ENCODE measurements at regions not wholly inside any gene's neighbourhood (a gene's known extent, or its start where the extent isn't known, plus 50 kb on each side); places are given as distances from the start of the nearest gene placed in this dataset.
"Not testable (repeated sequence)": the region's sequence is repeated elsewhere in the genome, so short reads cannot be mapped to it uniquely, and the experiment has no call there.

- CTCF ChIA-PET: no interaction called here
- POLR2A ChIA-PET: no interaction called here
- no peak for DNase-seq (ENCODE audit: extremely low spot score)
- no peak for TF ChIP-seq CTCF (IDR thresholded peaks at IDR 0.05; ENCODE audit: control extremely low read depth, extremely low read depth, low read depth, missing control alignments)
Observed at GRCh38 chr22:34812631-34813030, 253.3 kb upstream of the ISX start.

GRCh38 chr22:34814260-34815025 is 251.5 kb upstream of the ISX start:
- ChIA-PET CTCF (no interaction called here), POLR2A (no interaction called here)
- TF ChIP-seq CTCF (IDR thresholded peaks at IDR 0.05; ENCODE audit: control extremely low read depth, extremely low read depth, low read depth, missing control alignments): no peak

GRCh38 chr22:34829485-34829884 is 236.5 kb upstream of the ISX start:
- no peak for DNase-seq (ENCODE audit: extremely low spot score)
- CTCF ChIA-PET: no interaction called here
- TF ChIP-seq CTCF (IDR thresholded peaks at IDR 0.05; ENCODE audit: control extremely low read depth, extremely low read depth, low read depth, missing control alignments): no peak
- POLR2A ChIA-PET: no interaction called here

More at GRCh38 chr22:34814260-34815025, 251.5 kb upstream of the ISX start:
- no peak for DNase-seq (ENCODE audit: extremely low spot score)

GRCh38 chr22:34834059-34834458 is 231.9 kb upstream of the ISX start:
- ChIA-PET CTCF (no interaction called here), POLR2A (no interaction called here)
- TF ChIP-seq CTCF (IDR thresholded peaks at IDR 0.05; ENCODE audit: control extremely low read depth, extremely low read depth, low read depth, missing control alignments): no peak
- DNase-seq (ENCODE audit: extremely low spot score): no peak

- CTCF ChIA-PET; POLR2A ChIA-PET; DNase-seq (ENCODE audit: extremely low spot score): not testable (repeated sequence)
Observed at GRCh38 chr22:34834541-34834940, 231.4 kb upstream of the ISX start.

- POLR2A ChIA-PET: no interaction called here
- CTCF ChIA-PET: no interaction called here
- no peak for DNase-seq (ENCODE audit: extremely low spot score)
- no peak for TF ChIP-seq CTCF (IDR thresholded peaks at IDR 0.05; ENCODE audit: control extremely low read depth, extremely low read depth, low read depth, missing control alignments)
Observed at GRCh38 chr22:34841331-34841771, 224.6 kb upstream of the ISX start.

- ChIA-PET CTCF (no interaction called here), POLR2A (no interaction called here)
- TF ChIP-seq CTCF (IDR thresholded peaks at IDR 0.05; ENCODE audit: control extremely low read depth, extremely low read depth, low read depth, missing control alignments): no peak
- DNase-seq (ENCODE audit: extremely low spot score): no peak
Observed at GRCh38 chr22:34841911-34842310, 224.0 kb upstream of the ISX start.
